OCI-M2 (cell line): ENCODE measurements at regions not wholly inside any gene's neighbourhood (a gene's known extent, or its start where the extent isn't known, plus 50 kb on each side); places are given as distances from the start of the nearest gene placed in this dataset.

ENCODE experiments used
- DNase-seq: peaks from one replicate; lab custom pipeline; 2025; ENCODE audit not compliant: unreplicated experiment; lab: John Stamatoyannopoulos, UW

GRCh38 chr14:51145246-51145645 is 50.3 kb upstream of the TRIM9 start:
- no peak for DNase-seq

- no peak for DNase-seq
These were observed 52.3 kb upstream of the TRIM9 start for GRCh38 chr14:51147183-51147582.

- no peak for DNase-seq
These were observed 60.4 kb upstream of the TRIM9 start for GRCh38 chr14:51155326-51155725.

GRCh38 chr14:51157012-51157411 is 62.1 kb upstream of the TRIM9 start:
- peak; percentile 9 for DNase-seq

GRCh38 chr14:51160871-51161270 is 66.0 kb upstream of the TRIM9 start:
- DNase-seq = no peak

GRCh38 chr14:51165415-51165814 is 70.5 kb upstream of the TRIM9 start:
- DNase-seq = no peak

- DNase-seq = no peak
These were observed 72.3 kb upstream of the TMX1 start for GRCh38 chr14:51167587-51168214.

GRCh38 chr14:51168215-51168613 is 71.8 kb upstream of the TMX1 start:
- DNase-seq = no peak

- DNase-seq = no peak
These were observed 66.2 kb upstream of the TMX1 start for GRCh38 chr14:51173863-51174262.

- no peak for DNase-seq
These were observed 63.2 kb upstream of the TMX1 start for GRCh38 chr14:51176839-51177238.

- DNase-seq = no peak
These were observed 59.5 kb upstream of the TMX1 start for GRCh38 chr14:51180577-51180976.

- no peak for DNase-seq
These were observed 57.9 kb upstream of the TMX1 start for GRCh38 chr14:51182131-51182565.

GRCh38 chr14:51185180-51185579 is 54.9 kb upstream of the TMX1 start:
- no peak for DNase-seq

- no peak for DNase-seq
These were observed 54.3 kb upstream of the TMX1 start for GRCh38 chr14:51185754-51186153.

- no peak for DNase-seq
These were observed 51.4 kb upstream of the TMX1 start for GRCh38 chr14:51188566-51189185.

GRCh38 chr14:51189600-51190376 is 50.3 kb upstream of the TMX1 start:
- DNase-seq = no peak
